ENCODE measurements at regions not wholly inside any gene's neighbourhood (a gene's known extent, or its start where the extent isn't known, plus 50 kb on each side); places are given as distances from the start of the nearest gene placed in this dataset.
"Not testable (repeated sequence)": the region's sequence is repeated elsewhere in the genome, so short reads cannot be mapped to it uniquely, and the experiment has no call there.

- no peaks in the 10 kb centered on the region for H3K36me3 Mint-ChIP-seq (ENCODE audit: insufficient read depth in 2 of 2)
- H3K9me3 Mint-ChIP-seq = no peaks in the 10 kb centered on the region
- H3K27me3 Mint-ChIP-seq (ENCODE audit: low read depth) = no peaks in the 10 kb centered on the region
Measured at GRCh38 chr7:132023466-132023865, 467.0 kb upstream of the PODXL start.

GRCh38 chr7:132022188-132022587 lies 465.8 kb upstream of the PODXL start:
- Mint-ChIP-seq H3K9me3 (no peaks in the 10 kb centered on the region), H3K4me1 (ENCODE audit: low read depth) (no peaks in the 10 kb centered on the region), H3K36me3 (ENCODE audit: insufficient read depth in 2 of 2) (no peaks in the 10 kb centered on the region), H3K27me3 (ENCODE audit: low read depth) (no peaks in the 10 kb centered on the region), H3K27ac (no peak overlapping the region), H3K4me3 (no peak overlapping the region)
- ATAC-seq (replicated peaks in 1 of 2) = no peak
- no peak for DNase-seq

More at GRCh38 chr7:132023466-132023865, 467.0 kb upstream of the PODXL start:
- Mint-ChIP-seq H3K27ac (no peak overlapping the region), H3K4me3 (no peak overlapping the region), H3K4me1 (ENCODE audit: low read depth) (no peaks in the 10 kb centered on the region)
- no peak for ATAC-seq (replicated peaks in 1 of 2)
- no peak for DNase-seq

DNA sequence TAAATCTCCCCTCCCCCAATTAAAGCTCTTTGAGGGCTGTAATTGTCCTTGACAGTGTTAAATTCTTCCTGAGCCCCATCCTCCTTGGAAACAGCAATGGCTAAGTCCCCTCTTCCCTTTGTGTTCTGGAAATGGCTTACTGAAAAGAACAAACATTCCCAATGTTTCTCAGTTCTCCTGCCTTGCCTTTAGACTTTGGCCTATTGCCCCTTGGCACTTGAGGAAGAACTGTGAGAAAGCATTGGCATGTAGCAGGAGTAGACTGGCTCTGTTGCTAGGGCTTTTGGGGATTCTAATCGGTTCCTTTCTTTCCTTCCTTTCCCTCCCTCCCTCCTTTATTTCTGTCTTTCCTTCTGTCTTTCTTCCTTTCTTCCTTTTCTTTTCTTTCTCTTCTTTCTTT lies 463.3 kb upstream of the PODXL start:
- Mint-ChIP-seq H3K27me3 (ENCODE audit: low read depth) (no peaks in the 10 kb centered on the region), H3K27ac (no peak overlapping the region), H3K4me3 (no peak overlapping the region), H3K36me3 (ENCODE audit: insufficient read depth in 2 of 2) (no peaks in the 10 kb centered on the region), H3K4me1 (ENCODE audit: low read depth) (no peaks in the 10 kb centered on the region), H3K9me3 (peaks cover 0 to 4% of the 10 kb centered on the region in 2 donors)
- no peak for DNase-seq
- ATAC-seq (replicated peaks in 1 of 2) = no peak

GRCh38 chr7:132009778-132010177 lies 453.4 kb upstream of the PODXL start:
- Mint-ChIP-seq H3K4me1 (ENCODE audit: low read depth) (no peaks in the 10 kb centered on the region), H3K36me3 (ENCODE audit: insufficient read depth in 2 of 2) (peaks cover 0 to 2% of the 10 kb centered on the region in 2 donors), H3K27ac (no peak overlapping the region), H3K4me3 (no peak overlapping the region), H3K27me3 (ENCODE audit: low read depth) (no peaks in the 10 kb centered on the region), H3K9me3 (peaks cover 2 to 8% of the 10 kb centered on the region in 2 donors)
- DNase-seq = no peak
- ATAC-seq (replicated peaks in 1 of 2) = no peak

GRCh38 chr7:132004529-132004928 lies 448.1 kb upstream of the PODXL start:
- ATAC-seq (replicated peaks in 1 of 2) = no peak
- Mint-ChIP-seq H3K4me3 (no peak overlapping the region), H3K36me3 (ENCODE audit: insufficient read depth in 2 of 2) (peaks cover 0 to 2% of the 10 kb centered on the region in 2 donors), H3K27me3 (ENCODE audit: low read depth) (no peaks in the 10 kb centered on the region), H3K4me1 (ENCODE audit: low read depth) (no peaks in the 10 kb centered on the region), H3K9me3 (peaks cover 0 to 6% of the 10 kb centered on the region in 2 donors), H3K27ac (no peak overlapping the region)
- no peak for DNase-seq

- Mint-ChIP-seq H3K36me3 (ENCODE audit: insufficient read depth in 2 of 2) (no peaks in the 10 kb centered on the region), H3K27me3 (ENCODE audit: low read depth) (no peaks in the 10 kb centered on the region), H3K27ac (no peak overlapping the region), H3K9me3 (no peaks in the 10 kb centered on the region), H3K4me3 (no peak overlapping the region), H3K4me1 (ENCODE audit: low read depth) (no peaks in the 10 kb centered on the region)
- DNase-seq (no peak), ATAC-seq (replicated peaks in 1 of 2) (no peak)
Measured at GRCh38 chr7:132002343-132002968, 446.0 kb upstream of the PODXL start.

DNA sequence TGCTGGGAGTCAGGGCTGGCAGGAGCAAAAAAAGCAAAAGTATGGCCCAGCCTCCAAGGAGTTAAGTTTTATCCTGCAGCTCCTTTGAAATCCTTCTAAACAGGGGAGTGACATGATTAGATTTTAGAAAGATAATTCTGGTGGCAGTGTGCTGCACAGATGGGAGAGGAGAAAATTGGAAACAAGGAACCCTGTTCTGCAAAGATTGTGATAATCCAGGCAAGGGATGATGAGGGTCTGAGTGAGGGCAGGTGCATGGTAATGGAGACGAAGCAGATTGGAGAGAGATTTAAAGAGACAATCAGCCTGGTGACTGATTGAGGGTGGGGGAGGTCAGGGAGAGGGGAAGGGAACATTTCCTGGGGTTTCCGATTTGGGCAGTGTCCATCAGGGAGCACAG lies 444.7 kb upstream of the PODXL start:
- no peak overlapping the region for H3K4me3 Mint-ChIP-seq
- H3K27ac Mint-ChIP-seq = no peak overlapping the region
- no peaks in the 10 kb centered on the region for H3K4me1 Mint-ChIP-seq (ENCODE audit: low read depth)
- no peaks in the 10 kb centered on the region for H3K36me3 Mint-ChIP-seq (ENCODE audit: insufficient read depth in 2 of 2)
- DNase-seq = no peak
- ATAC-seq (replicated peaks in 1 of 2) = no peak
- no peaks in the 10 kb centered on the region for H3K27me3 Mint-ChIP-seq (ENCODE audit: low read depth)
- H3K9me3 Mint-ChIP-seq = no peaks in the 10 kb centered on the region

GRCh38 chr7:131999193-131999592 lies 442.8 kb upstream of the PODXL start:
- H3K27ac Mint-ChIP-seq = no peak overlapping the region
- H3K9me3 Mint-ChIP-seq = no peaks in the 10 kb centered on the region
- H3K4me1 Mint-ChIP-seq (ENCODE audit: low read depth) = no peaks in the 10 kb centered on the region
- no peaks in the 10 kb centered on the region for H3K27me3 Mint-ChIP-seq (ENCODE audit: low read depth)
- ATAC-seq (replicated peaks in 1 of 2) = no peak
- DNase-seq = no peak
- no peak overlapping the region for H3K4me3 Mint-ChIP-seq
- no peaks in the 10 kb centered on the region for H3K36me3 Mint-ChIP-seq (ENCODE audit: insufficient read depth in 2 of 2)

GRCh38 chr7:131995324-131995723 lies 438.9 kb upstream of the PODXL start:
- H3K9me3 Mint-ChIP-seq = peaks cover 0 to 3% of the 10 kb centered on the region in 2 donors
- no peak overlapping the region for H3K4me3 Mint-ChIP-seq
- DNase-seq (no peak), ATAC-seq (replicated peaks in 1 of 2) (no peak)
- no peaks in the 10 kb centered on the region for H3K36me3 Mint-ChIP-seq (ENCODE audit: insufficient read depth in 2 of 2)
- H3K4me1 Mint-ChIP-seq (ENCODE audit: low read depth) = no peaks in the 10 kb centered on the region
- no peak overlapping the region for H3K27ac Mint-ChIP-seq
- H3K27me3 Mint-ChIP-seq (ENCODE audit: low read depth) = no peaks in the 10 kb centered on the region

GRCh38 chr7:131981069-131981468 lies 424.6 kb upstream of the PODXL start:
- not testable (repeated sequence) for H3K36me3 Mint-ChIP-seq (ENCODE audit: insufficient read depth in 2 of 2); H3K9me3 Mint-ChIP-seq; DNase-seq; H3K27ac Mint-ChIP-seq; H3K4me3 Mint-ChIP-seq; ATAC-seq (replicated peaks in 1 of 2); H3K4me1 Mint-ChIP-seq (ENCODE audit: low read depth)
- peaks cover 11% of the 10 kb centered on the region for H3K27me3 Mint-ChIP-seq (ENCODE audit: low read depth)

- H3K4me1 Mint-ChIP-seq (ENCODE audit: low read depth); H3K36me3 Mint-ChIP-seq (ENCODE audit: insufficient read depth in 2 of 2); H3K9me3 Mint-ChIP-seq; DNase-seq; H3K27ac Mint-ChIP-seq; ATAC-seq (replicated peaks in 1 of 2); H3K4me3 Mint-ChIP-seq: not testable (repeated sequence)
- peaks cover 11% of the 10 kb centered on the region for H3K27me3 Mint-ChIP-seq (ENCODE audit: low read depth)
Measured at GRCh38 chr7:131978118-131978517, 421.7 kb upstream of the PODXL start.

GRCh38 chr7:131976411-131976810 lies 420.0 kb upstream of the PODXL start:
- H3K9me3 Mint-ChIP-seq = no peaks in the 10 kb centered on the region
- H3K27me3 Mint-ChIP-seq (ENCODE audit: low read depth) = peaks cover 2% of the 10 kb centered on the region
- DNase-seq = no peak
- H3K27ac Mint-ChIP-seq = no peak overlapping the region
- no peak for ATAC-seq (replicated peaks in 1 of 2)
- no peaks in the 10 kb centered on the region for H3K36me3 Mint-ChIP-seq (ENCODE audit: insufficient read depth in 2 of 2)
- no peaks in the 10 kb centered on the region for H3K4me1 Mint-ChIP-seq (ENCODE audit: low read depth)
- no peak overlapping the region for H3K4me3 Mint-ChIP-seq

- Mint-ChIP-seq H3K27ac (no peak overlapping the region), H3K9me3 (no peaks in the 10 kb centered on the region), H3K36me3 (ENCODE audit: insufficient read depth in 2 of 2) (no peaks in the 10 kb centered on the region), H3K4me1 (ENCODE audit: low read depth) (no peaks in the 10 kb centered on the region), H3K4me3 (no peak overlapping the region), H3K27me3 (ENCODE audit: low read depth) (no peaks in the 10 kb centered on the region)
- no peak for DNase-seq
- ATAC-seq (replicated peaks in 1 of 2) = no peak
Measured at GRCh38 chr7:131974671-131975070, 418.2 kb upstream of the PODXL start.

GRCh38 chr7:131972251-131972650 lies 415.8 kb upstream of the PODXL start:
- Mint-ChIP-seq H3K9me3 (no peaks in the 10 kb centered on the region), H3K27ac (no peak overlapping the region), H3K36me3 (ENCODE audit: insufficient read depth in 2 of 2) (no peaks in the 10 kb centered on the region), H3K4me1 (ENCODE audit: low read depth) (no peaks in the 10 kb centered on the region), H3K4me3 (no peak overlapping the region), H3K27me3 (ENCODE audit: low read depth) (no peaks in the 10 kb centered on the region)
- DNase-seq = no peak
- no peak for ATAC-seq (replicated peaks in 1 of 2)
